Type B pancreatic cell (in vitro differentiated cells): ENCODE measurements at regions not wholly inside any gene's neighbourhood (a gene's known extent, or its start where the extent isn't known, plus 50 kb on each side); places are given as distances from the start of the nearest gene placed in this dataset.
A peak's percentile ranks its signal among the peaks of the same experiment; 100 is the strongest.

Source experiments
- DNase-seq: peaks from one replicate; pipeline ENCODE4 v3.0.0; 2021; ENCODE audit warnings: mixed read lengths; ENCODE audit not compliant: unreplicated experiment; ENCODE audit errors: extremely low spot score
- H3K27ac Mint-ChIP-seq: 2 replicates; pipeline ENCODE4 v1.8.0; 2021; ENCODE audit warnings: mild to moderate bottlenecking, mixed read lengths
- H3K27me3 Mint-ChIP-seq: 2 replicates; pipeline ENCODE4 v1.8.0; 2021; ENCODE audit warnings: mixed read lengths
- H3K36me3 Mint-ChIP-seq: 2 replicates; pipeline ENCODE4 v1.8.0; 2021; ENCODE audit warnings: mixed read lengths
- H3K4me1 Mint-ChIP-seq: one replicate; pipeline ENCODE4 v1.8.0; 2021; ENCODE audit warnings: mixed read lengths; ENCODE audit not compliant: unreplicated experiment
- H3K4me3 Mint-ChIP-seq: 2 replicates; pipeline ENCODE4 v1.8.0; 2021; ENCODE audit warnings: mild to moderate bottlenecking, mixed read lengths
- H3K9me3 Mint-ChIP-seq: 2 replicates; pipeline ENCODE4 v1.8.0; 2021; ENCODE audit warnings: mixed read lengths
- CTCF ChIP-seq: fragments of 200-600 bp; sonication (generic); conservative IDR thresholded peaks from 2 replicates; pipeline ENCODE4 v1.5.0; 2021; ENCODE audit warnings: antibody characterized with exemption, mild to moderate bottlenecking

DNA sequence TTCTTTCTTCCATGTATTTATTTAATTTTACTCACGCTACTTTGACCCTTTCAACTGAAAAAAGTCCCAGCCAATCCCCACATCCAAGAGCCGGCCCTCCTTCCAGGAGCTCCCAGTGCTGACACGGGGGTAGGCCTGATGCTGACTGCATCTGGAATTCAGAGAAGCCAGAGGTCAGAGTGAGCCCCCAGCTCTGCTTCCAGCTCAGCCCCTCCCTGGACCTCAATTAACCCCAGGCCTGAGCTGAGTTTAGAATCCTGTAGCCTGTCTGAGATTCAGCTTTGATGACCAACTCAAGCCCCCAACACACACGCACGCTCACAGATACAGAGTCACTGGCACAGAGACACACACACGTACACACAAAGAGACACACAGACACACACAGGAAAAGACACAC, 247.9 kb downstream of the NPHP4 start:
- H3K4me1 Mint-ChIP-seq, result peaks cover 11% of the 10 kb centered on the region
- no peak for DNase-seq
- H3K9me3 Mint-ChIP-seq, result no peaks in the 10 kb centered on the region
- no peak overlapping the region for H3K27ac Mint-ChIP-seq
- no peaks in the 10 kb centered on the region for H3K36me3 Mint-ChIP-seq
- peak overlapping the region; percentile 7 for H3K4me3 Mint-ChIP-seq
- TF ChIP-seq CTCF, result no peak
- peaks cover 22% of the 10 kb centered on the region for H3K27me3 Mint-ChIP-seq

- Mint-ChIP-seq H3K4me1 (peaks cover 11% of the 10 kb centered on the region), H3K36me3 (no peaks in the 10 kb centered on the region), H3K9me3 (no peaks in the 10 kb centered on the region), H3K27me3 (peaks cover 20% of the 10 kb centered on the region), H3K4me3 (no peak overlapping the region), H3K27ac (no peak overlapping the region)
- no peak for DNase-seq
- TF ChIP-seq CTCF, result no peak
Observed at GRCh38 chr1:5743435-5744095, 248.7 kb downstream of the NPHP4 start.

DNA sequence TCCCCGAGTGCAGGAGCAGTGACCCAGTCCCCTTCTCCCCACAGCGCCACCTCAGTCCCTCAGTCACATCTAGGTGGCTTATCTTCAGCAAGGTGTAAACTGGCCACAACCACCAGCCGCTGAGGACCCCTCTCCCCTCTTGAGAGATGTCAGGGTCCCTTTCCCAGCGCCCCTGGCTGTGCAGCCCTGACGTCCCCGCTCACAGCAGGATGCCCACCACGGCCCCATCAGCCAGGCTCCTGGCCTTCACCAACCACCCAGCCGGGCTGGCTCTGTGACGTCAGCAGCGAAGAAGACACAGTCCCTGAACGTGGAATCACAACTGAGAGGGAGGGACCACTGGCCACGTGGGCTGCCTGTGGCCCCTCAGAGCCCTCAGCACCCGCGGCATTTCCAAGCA, 249.4 kb downstream of the NPHP4 start:
- Mint-ChIP-seq H3K27ac (no peak overlapping the region), H3K9me3 (no peaks in the 10 kb centered on the region), H3K4me1 (peaks cover 11% of the 10 kb centered on the region), H3K36me3 (no peaks in the 10 kb centered on the region), H3K27me3 (peaks cover 20% of the 10 kb centered on the region), H3K4me3 (no peak overlapping the region)
- no peak for TF ChIP-seq CTCF
- DNase-seq, result no peak

GRCh38 chr1:5742032-5742431, 250.2 kb downstream of the NPHP4 start:
- no peaks in the 10 kb centered on the region for H3K36me3 Mint-ChIP-seq
- DNase-seq, result no peak
- no peaks in the 10 kb centered on the region for H3K9me3 Mint-ChIP-seq
- no peak overlapping the region for H3K27ac Mint-ChIP-seq
- no peak overlapping the region for H3K4me3 Mint-ChIP-seq
- peaks cover 19% of the 10 kb centered on the region for H3K27me3 Mint-ChIP-seq
- peaks cover 11% of the 10 kb centered on the region for H3K4me1 Mint-ChIP-seq
- no peak for TF ChIP-seq CTCF

DNA sequence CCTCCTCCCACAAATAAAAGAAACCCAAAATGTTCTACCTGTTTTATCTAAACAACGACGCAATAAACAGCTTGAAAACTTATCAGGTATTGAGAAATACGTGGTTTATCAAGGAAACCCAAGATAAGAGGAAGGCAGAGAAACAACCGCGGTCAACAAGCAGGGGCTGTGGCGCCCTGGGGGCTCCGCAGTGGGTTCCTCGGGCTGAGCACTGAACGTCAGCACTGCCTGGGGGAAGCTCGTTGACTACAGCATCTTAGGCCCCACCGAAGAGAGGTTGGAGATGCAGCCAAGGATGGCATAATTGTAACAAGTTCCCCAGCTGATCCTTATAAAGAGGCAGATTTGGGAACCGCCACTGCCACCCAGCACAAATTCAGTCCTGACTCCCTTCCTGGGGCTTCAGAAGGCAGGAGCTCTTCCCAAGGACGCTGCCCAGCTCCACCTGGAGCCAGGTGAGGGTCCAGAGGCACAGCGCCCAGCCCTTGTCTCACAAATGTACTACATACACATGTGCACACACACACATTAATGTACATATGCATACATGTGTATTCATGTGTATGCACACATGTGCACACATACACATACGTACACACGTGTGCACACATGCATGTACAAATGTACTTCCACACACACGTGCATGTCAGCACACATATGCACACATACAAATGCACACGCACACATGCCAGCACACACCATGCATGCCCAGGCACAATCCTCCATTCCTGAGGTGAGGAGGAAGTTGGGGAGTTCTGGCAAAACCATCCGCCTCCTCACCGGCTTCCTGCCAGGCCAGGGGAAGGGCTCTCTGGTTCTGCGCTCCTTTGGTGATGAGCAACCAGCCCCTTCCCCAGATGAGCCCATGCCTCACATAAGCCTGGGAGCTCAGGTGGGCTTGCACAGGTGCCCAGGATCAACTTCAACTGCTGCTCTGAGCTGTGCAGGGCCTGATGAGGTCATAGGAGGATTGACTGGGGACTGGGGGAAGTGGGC, 251.1 kb downstream of the NPHP4 start:
- no peak for DNase-seq
- TF ChIP-seq CTCF, result no peak
- H3K27me3 Mint-ChIP-seq, result peaks cover 19% of the 10 kb centered on the region
- H3K27ac Mint-ChIP-seq, result no peak overlapping the region
- no peaks in the 10 kb centered on the region for H3K36me3 Mint-ChIP-seq
- H3K9me3 Mint-ChIP-seq, result no peaks in the 10 kb centered on the region
- H3K4me1 Mint-ChIP-seq, result peaks cover 11% of the 10 kb centered on the region
- H3K4me3 Mint-ChIP-seq, result no peak overlapping the region
